ENCODE measurements at regions not wholly inside any gene's neighbourhood (a gene's known extent, or its start where the extent isn't known, plus 50 kb on each side); places are given as distances from the start of the nearest gene placed in this dataset.

DNA sequence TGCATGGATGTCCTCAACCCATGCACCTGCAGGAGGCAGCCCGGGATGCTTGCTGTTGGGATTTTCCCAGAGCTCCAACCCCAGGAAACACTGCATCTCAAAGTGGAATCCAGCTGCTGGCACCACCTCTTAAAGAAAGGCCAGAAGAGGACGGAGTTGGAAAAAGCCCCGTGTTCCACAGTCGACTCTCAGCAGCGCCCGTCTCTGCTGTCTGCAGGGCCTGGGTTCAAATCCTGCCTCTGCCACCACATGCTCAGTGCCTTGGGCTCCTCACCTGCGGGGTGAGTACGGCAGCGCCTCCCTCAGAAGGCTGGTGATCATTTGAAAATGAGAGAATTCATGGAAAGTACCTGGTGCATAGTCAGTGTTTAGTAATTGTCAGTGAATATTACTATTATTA lies 65.6 kb upstream of the ZNF716 start:
- no peak for DNase-seq (ENCODE audit: extremely low spot score, unreplicated experiment)
- Mint-ChIP-seq H3K4me1 (ENCODE audit: unreplicated experiment) (no peaks in the 10 kb centered on the region), H3K27me3 (ENCODE audit: unreplicated experiment) (no peaks in the 10 kb centered on the region), H3K36me3 (ENCODE audit: unreplicated experiment) (no peaks in the 10 kb centered on the region), H3K4me3 (ENCODE audit: unreplicated experiment) (no peak overlapping the region), H3K9me3 (ENCODE audit: unreplicated experiment) (peaks cover 37% of the 10 kb centered on the region), H3K27ac (ENCODE audit: unreplicated experiment) (no peak overlapping the region)
- TF ChIP-seq, protein P1, sequence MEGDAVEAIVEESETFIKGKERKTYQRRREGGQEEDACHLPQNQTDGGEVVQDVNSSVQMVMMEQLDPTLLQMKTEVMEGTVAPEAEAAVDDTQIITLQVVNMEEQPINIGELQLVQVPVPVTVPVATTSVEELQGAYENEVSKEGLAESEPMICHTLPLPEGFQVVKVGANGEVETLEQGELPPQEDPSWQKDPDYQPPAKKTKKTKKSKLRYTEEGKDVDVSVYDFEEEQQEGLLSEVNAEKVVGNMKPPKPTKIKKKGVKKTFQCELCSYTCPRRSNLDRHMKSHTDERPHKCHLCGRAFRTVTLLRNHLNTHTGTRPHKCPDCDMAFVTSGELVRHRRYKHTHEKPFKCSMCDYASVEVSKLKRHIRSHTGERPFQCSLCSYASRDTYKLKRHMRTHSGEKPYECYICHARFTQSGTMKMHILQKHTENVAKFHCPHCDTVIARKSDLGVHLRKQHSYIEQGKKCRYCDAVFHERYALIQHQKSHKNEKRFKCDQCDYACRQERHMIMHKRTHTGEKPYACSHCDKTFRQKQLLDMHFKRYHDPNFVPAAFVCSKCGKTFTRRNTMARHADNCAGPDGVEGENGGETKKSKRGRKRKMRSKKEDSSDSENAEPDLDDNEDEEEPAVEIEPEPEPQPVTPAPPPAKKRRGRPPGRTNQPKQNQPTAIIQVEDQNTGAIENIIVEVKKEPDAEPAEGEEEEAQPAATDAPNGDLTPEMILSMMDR (IDR thresholded peaks at IDR 0.05), result no peak

DNA sequence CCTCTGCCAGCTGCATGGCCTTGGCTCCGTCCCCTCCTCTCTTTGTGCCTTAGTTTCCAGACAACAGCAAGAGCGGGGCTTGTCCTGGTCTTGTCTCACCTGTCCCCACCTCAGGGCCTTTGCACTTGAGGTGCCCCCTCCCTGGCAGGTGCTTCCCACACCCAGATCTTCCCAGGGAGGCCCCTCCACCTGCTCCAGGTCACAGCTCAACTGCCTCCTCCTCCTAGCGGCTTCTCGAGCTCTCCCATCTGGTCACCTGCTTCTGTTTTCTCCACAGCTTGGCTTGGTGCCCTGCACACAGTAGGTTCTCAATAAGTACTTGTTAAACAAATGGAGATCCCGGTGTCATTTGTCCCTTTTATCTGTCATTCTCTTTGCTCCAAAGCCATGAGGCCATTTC lies 64.3 kb upstream of the ZNF716 start:
- H3K9me3 Mint-ChIP-seq (ENCODE audit: unreplicated experiment), result peaks cover 45% of the 10 kb centered on the region
- no peak overlapping the region for H3K27ac Mint-ChIP-seq (ENCODE audit: unreplicated experiment)
- no peaks in the 10 kb centered on the region for H3K4me1 Mint-ChIP-seq (ENCODE audit: unreplicated experiment)
- H3K27me3 Mint-ChIP-seq (ENCODE audit: unreplicated experiment), result no peaks in the 10 kb centered on the region
- no peak overlapping the region for H3K4me3 Mint-ChIP-seq (ENCODE audit: unreplicated experiment)
- no peaks in the 10 kb centered on the region for H3K36me3 Mint-ChIP-seq (ENCODE audit: unreplicated experiment)
- DNase-seq (ENCODE audit: extremely low spot score, unreplicated experiment), result no peak
- TF ChIP-seq, protein P1 (IDR thresholded peaks at IDR 0.05), result no peak

DNA sequence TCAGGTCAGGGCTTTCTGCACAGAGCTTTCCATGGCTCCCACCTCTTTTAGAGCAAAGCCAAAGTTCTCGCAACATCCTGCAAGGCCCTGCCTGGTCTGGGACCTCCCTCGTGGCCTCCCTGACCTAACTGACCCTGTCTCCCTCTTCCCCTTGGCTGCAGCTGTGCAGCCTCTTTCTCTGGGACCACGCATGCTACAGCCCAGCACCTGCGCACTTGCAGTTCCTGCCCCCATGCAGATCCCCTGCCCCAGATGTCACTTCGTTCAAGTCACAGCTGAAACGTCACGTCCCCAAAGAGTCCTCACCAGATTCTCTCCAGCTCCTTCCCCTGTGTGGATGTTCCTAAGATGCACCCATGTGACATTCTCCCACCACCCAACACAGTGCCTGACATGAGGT lies 61.2 kb upstream of the ZNF716 start:
- Mint-ChIP-seq H3K4me1 (ENCODE audit: unreplicated experiment) (no peaks in the 10 kb centered on the region), H3K9me3 (ENCODE audit: unreplicated experiment) (peaks cover 33% of the 10 kb centered on the region), H3K27me3 (ENCODE audit: unreplicated experiment) (no peaks in the 10 kb centered on the region), H3K36me3 (ENCODE audit: unreplicated experiment) (no peaks in the 10 kb centered on the region), H3K27ac (ENCODE audit: unreplicated experiment) (no peak overlapping the region), H3K4me3 (ENCODE audit: unreplicated experiment) (no peak overlapping the region)
- no peak for DNase-seq (ENCODE audit: extremely low spot score, unreplicated experiment)
- TF ChIP-seq, protein P1 (IDR thresholded peaks at IDR 0.05), result no peak

DNA sequence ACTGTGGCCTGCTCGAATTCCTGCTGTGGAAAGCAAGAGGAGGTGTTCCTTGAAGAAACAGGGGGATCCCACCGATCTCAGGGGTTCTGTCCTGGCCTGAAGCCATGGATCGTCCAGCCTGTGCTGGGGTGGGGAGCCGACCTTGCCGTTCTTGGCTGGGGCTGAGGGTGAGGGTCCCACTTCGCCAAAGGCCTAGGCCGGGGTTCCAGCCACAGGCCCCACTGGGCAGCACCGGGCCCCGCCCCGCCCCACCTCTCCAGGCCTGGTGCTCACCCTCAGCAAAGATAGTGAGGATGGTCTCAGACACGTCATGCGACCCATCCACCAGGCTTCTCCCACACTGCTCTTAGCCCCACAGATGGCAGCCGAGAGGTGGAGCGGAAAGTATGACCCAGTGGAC lies 51.4 kb upstream of the ZNF716 start:
- no peak overlapping the region for H3K4me3 Mint-ChIP-seq (ENCODE audit: unreplicated experiment)
- peaks cover 35% of the 10 kb centered on the region for H3K9me3 Mint-ChIP-seq (ENCODE audit: unreplicated experiment)
- no peaks in the 10 kb centered on the region for H3K27me3 Mint-ChIP-seq (ENCODE audit: unreplicated experiment)
- TF ChIP-seq, protein P1 (IDR thresholded peaks at IDR 0.05), result no peak
- H3K4me1 Mint-ChIP-seq (ENCODE audit: unreplicated experiment), result no peaks in the 10 kb centered on the region
- H3K27ac Mint-ChIP-seq (ENCODE audit: unreplicated experiment), result no peak overlapping the region
- DNase-seq (ENCODE audit: extremely low spot score, unreplicated experiment), result peak; percentile 81
- no peaks in the 10 kb centered on the region for H3K36me3 Mint-ChIP-seq (ENCODE audit: unreplicated experiment)

DNA sequence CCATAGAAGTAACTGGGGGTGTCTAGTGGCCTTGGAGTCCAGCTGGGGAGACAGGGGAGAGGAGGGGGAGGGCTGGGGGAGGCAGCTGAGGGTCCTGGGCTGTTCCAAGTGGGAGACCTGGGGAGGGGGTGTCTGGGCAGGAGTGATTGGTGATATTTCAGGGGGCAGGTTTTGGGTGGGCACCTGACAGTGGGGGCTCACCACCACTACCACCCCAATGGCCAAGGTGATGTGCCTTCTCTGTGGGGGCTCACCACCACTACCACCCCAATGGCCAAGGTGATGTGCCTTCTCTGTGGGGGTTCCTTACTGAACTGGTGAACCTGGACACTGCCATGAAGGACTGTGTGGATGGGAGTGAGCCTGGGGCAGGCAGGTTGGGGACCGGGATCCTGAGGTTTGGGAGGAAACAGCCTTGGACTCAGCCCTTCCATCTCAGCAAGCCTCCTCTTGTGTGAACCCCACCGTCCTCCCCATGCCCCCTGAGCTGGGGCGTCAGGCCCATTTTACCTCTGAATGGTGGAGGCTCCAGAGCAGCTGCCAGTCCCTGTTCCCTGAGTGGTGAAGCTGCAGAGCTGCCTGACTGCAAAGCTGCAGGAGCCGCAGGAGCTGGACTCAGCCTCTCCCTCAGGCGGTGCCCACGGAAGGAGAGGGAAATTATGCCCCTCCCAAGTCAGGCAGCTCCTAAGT lies 50.6 kb upstream of the ZNF716 start:
- Mint-ChIP-seq H3K4me3 (ENCODE audit: unreplicated experiment) (no peak overlapping the region), H3K4me1 (ENCODE audit: unreplicated experiment) (no peaks in the 10 kb centered on the region), H3K9me3 (ENCODE audit: unreplicated experiment) (peaks cover 27% of the 10 kb centered on the region), H3K27ac (ENCODE audit: unreplicated experiment) (no peak overlapping the region), H3K27me3 (ENCODE audit: unreplicated experiment) (no peaks in the 10 kb centered on the region), H3K36me3 (ENCODE audit: unreplicated experiment) (no peaks in the 10 kb centered on the region)
- DNase-seq (ENCODE audit: extremely low spot score, unreplicated experiment), result peak; percentile 73
- TF ChIP-seq, protein P1 (IDR thresholded peaks at IDR 0.05), result no peak
